ENCODE measurements at regions not wholly inside any gene's neighbourhood (a gene's known extent, or its start where the extent isn't known, plus 50 kb on each side); places are given as distances from the start of the nearest gene placed in this dataset.

DNA sequence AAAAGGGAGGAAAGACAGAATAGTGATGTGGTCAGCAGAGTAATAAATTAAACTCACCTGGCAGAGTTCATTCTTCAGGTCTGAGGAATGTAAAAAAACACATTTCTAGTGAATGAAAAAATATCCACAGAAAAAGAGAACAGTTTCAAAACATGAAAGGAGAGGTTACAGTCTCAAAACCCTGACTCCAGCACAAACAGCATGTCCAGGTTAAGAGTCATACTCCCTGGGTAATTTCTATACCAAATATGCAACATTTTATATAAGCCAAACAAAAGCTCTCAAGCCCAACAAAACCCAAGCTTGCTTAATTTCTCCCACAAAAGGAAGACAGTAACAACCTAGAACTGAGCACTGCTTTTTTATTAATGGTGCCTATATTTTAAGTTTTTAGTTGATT is 173.0 kb downstream of the NTMT2 start:
- DNase-seq, result no peak

DNA sequence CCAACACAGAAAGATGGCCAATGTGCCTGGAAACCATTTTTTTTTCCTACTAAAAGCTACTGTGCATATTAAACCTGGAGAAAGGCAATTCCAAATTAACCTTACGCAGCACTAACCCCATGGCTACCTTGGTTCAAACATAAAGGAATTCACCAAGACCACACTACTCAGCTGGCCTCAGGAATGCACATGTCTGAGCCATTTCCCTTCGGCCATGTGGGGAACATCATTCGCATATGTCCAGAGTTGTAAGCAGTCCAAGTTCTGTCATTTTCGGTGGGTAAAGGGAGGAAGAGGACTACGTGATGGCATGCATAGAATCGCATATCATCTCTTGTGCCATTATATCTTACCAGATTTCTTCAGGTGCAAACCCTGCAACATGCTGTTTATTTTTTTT is 175.4 kb downstream of the NTMT2 start:
- no peak for DNase-seq

DNA sequence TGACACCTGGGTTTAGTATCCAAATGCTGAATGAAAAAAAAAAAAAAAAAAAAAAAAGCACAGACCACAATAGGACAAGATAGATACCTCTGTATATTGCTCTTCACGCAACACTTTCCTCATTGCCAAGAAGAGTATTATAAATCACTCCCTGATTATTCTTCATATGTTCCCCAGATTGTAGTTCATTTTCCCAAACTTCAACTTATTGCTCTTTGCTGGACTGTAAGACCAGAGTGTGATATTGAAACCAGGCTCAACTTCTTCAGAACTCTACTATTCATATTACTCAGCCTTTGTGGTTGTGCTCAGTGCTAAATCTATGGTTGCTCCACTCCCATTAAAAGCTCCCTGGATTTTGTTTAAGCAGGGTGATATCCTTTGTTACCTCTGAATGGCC is 180.4 kb downstream of the NTMT2 start:
- DNase-seq, result peak; percentile 1

DNA sequence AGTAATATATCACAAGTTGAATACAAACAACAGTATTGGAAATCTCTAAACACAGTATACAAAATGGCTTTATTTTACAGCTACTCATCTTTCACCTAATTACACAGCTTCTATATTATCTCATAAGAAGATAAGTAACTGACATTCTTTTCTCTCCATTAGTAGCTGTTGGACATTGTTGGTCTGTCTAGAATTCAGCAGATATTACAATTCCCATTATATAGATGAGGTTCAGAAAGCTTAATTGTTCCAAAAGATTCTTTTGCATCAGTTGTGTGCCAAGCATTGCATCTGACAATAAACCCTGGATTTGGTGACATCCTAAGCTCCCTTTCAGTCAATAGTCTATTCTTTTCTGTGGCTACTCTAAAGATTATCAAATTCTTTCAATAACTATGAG is 187.0 kb downstream of the NTMT2 start:
- no peak for DNase-seq

DNA sequence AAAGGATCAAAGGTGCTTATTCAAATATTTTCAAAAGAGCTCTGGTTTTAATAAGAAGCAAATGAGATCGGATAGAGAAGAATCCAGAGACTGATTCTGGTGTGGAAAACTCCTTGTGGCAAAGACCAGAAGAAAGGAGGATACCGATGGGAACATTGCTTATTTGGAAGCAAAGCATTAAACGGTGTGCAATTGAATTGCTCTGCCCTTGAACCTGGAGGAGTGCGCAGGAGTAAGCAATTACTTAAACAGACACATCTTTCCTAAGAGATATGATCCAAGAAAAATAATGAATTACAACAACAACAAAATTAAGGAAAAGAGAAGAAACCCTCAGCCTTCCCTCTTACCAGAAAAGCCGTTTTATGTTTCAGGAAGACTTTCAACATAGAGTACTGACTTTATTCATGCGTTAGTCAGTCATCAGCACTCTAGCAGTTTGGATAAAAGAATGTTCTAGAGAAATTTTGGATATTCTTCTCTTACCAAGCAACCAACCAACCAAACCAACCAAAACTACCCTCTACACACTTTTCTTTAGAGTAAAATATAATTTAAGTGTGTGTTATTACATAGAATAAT is 191.7 kb downstream of the NTMT2 start:
- no peak for DNase-seq

DNA sequence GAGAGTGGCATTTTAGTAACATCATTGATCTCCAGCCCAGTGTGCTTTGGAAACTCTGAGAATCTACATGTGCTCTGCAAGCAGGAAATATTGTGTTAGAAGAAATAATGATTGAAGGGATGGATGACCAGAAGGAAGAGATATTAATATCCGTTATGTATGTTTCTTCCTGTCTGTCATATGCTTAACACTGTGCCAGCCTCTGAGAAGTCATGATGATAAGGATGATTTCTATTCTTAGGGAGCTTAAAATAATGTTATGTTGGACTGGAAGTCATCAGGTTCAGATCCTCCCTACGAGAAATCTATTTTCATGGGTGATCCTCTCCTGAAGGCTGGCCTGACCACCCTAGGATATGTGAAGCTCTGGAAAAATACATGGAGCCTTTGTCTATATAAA is 192.4 kb upstream of the GORAB start:
- DNase-seq, result no peak

DNA sequence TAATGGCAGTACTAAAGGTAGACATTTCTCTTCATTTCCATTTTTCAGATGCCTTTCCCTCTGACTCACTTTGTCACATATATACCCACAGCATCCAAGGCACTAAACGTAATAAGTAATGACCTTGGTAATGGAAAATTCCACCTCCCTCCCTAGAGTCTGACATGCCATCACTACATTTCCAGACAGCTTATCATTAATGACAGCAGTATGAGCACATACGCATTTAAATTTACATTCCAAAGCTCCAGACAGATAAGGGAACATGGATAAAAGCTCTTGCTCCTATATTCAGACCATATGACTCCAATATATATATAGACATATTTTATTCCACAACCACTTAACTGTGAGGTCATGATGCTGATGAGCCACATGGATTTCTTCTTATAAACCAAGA is 191.7 kb upstream of the GORAB start:
- no peak for DNase-seq

DNA sequence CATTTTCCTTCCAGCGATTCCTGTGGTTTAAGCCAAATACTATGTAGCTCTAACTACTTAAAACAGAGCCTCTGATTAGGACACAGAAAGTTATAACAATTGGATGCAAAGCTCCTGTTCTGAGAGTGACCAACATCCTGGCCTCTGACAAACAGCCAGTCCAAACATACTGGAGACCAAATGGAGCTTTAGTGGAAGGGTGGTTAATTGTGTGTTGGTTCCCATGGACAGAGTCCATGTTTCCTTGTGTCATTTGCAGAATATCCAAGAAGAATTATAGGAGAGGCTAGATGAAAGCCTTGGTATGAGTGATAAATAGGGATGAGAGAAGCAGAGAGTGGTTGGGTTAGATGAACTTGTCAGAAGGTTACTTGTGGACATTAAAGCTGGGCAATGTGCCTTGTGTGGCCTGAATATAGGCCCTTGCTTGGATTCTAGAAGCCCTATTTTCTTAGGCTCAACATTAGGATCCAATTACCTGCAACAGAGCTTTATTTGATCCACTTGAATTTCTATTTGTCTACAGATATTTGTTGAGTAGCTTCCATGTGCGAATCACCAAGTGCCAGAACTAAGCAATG is 180.5 kb upstream of the GORAB start:
- no peak for DNase-seq

DNA sequence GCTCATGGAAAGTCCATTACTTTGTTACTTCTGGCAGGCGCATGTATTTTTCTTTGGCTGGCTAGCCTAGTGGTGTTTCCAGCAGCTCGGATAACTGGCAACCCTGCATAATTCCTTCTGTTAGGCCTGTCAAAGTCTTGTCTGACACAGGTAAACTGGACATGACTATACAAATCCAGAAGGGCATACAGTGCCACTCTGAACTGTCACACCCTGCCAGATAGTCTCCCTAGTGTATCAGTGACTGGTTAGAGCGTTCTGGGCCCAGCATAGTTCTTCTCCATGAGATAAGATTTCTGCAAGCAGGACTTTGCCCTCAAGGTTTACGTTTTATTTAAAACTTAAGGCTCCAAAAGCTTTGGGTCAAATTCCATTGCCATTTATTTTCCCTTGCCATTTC is 177.7 kb upstream of the GORAB start:
- no peak for DNase-seq

DNA sequence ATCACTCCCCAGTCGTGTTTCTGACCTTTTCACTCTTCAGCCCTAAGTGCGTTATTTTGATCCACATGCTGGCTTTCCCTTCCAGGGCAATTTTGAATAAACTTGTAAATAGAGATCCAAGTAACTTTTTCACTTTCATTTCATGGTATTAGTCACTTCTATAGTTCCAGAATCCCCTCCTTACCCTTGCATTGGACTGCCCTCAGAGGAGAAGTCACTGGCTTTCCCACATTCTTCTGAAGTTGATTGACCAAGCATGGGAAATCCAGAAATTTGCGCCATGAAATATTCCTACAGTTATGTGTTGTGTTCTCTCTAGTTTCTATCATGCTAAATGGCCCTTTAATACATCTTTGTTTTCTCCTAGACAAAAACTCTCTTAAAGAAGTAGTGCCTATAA is 177.3 kb upstream of the GORAB start:
- no peak for DNase-seq

DNA sequence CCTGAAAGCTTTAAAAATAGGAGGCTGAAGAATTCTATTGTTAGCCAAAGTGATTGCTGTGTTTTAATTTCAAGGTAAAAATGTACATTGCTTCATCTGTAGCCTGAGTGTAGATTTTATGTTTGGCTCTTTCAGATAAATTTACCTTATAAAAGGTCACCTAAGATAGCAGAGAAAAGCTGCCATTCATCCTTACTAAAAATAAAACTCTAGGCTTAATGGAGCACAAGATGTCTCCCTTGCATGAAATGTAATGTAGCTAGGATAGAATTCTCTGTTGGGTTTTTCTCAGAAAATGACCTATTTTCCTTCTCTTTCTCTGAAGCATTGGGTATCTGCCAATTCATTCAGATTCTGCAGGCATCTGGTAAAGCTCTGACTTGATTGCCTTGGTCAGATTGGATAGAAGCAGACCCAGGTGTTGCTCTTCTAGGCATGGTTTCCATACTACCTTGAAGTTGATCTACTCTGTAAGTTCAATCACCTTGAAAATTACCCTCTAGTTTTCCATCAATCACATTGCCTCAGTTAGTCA is 176.6 kb upstream of the GORAB start:
- no peak for DNase-seq

DNA sequence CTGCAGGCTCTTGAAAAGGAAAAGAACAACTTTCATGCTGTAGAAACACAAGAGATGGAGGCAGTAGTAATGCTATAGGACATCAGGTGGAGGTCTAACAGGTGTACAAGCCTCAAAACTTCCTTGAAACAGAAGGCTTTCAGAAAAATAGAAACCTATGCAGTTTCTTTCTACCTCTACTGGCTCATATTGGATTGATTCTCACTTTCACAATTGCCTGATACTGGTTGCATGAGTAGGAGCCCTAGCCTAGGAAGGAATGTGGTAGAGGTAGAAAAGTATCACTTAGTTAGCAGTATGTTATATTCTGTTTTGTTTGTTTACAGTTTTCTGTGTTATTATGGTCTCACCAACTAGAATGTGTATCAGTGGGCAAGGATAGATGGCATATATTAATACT is 175.4 kb upstream of the GORAB start:
- no peak for DNase-seq

DNA sequence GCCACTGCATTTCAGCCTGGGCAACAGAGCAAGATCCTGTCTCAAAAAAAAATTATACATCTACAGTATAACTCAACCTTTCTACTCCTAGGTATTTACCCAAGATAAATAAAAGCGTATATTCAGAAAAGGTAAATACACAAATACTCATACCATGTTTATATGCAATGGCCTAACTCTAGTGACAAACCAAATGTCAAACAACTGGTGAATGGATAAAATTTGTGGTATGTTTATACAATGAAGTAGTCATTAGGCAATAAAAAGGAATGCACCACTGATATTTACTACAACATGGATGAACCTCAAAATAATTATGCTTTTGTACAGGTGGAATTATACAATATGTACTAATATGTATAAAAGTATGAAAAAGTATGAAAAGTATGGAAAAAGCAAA is 174.2 kb upstream of the GORAB start:
- DNase-seq, result no peak

DNA sequence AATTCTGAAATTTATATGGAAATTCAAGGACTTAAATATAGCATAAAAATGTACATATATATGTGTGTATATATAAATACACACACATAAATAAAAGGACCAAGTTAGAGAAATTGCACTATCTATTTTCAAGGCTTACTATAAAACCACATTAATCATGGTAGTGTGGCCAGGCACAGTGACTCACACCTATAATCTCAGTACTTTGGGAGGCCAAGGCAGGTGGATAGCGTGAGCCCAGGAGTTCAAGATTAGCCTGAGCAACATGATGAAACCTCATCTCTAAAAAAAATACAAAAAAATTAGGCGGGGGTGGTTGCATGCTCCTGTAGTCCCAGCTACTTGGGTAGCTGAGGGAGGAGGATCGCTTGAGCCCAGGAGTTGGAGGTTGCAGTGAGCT is 171.4 kb upstream of the GORAB start:
- no peak for DNase-seq

DNA sequence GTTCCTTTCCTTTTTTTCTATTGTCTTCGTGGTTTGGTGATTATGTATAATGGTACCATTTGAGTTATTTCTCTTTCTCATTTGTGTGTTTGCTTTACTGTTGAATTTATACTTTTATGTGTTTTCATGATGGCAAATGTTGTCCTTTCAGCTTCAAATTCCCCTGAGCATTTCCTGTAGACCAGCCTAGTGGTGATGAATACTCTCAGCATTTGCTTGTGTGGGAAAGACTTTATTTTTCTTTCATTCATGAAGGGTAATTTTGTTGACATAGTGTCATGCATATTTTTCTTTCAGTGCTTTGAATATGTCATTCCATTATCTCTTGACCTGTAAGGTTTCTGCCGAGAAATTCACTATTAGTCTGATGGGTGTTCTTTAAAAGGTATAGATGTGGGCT is 166.6 kb upstream of the GORAB start:
- DNase-seq, result no peak

DNA sequence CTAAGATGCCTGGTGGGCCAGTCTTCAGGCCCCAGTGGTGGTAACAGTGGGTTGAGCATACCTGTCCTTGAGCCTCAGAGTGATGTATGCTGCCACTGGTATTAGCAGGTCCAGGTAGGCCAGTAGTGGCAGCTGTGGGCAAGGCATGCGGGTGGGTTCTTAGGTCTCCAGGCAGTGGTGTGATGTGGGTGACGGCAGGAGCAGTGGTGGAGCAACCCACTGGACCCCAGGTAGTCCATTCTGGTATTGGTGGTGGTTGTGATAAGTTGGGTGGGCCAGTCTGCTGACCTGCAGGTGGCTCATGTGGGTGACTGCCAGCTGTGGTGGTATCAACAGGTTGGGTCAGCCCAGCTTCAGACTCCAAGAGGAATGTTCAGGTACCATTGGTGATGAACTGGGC is 165.0 kb upstream of the GORAB start:
- DNase-seq, result no peak

DNA sequence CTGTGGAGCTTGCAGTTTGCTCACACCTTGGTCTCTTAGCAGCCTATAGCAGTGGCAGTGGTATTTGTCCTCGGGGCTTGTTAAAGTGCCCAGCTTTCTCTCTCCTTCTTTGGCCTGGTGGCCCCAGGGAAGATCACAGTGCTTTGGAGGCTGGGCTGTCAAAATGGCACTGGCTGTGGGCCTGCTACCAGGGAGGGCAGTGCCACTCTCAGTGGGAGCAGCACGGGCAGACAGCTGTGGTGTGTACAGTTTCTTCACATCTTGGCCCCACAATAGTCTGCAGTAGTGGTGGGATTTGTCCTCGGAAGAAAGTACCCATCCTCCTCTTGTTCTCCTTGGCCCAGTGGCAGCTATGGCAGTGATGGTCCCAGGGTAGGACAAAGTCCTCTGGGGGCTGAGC is 164.4 kb upstream of the GORAB start:
- no peak for DNase-seq

DNA sequence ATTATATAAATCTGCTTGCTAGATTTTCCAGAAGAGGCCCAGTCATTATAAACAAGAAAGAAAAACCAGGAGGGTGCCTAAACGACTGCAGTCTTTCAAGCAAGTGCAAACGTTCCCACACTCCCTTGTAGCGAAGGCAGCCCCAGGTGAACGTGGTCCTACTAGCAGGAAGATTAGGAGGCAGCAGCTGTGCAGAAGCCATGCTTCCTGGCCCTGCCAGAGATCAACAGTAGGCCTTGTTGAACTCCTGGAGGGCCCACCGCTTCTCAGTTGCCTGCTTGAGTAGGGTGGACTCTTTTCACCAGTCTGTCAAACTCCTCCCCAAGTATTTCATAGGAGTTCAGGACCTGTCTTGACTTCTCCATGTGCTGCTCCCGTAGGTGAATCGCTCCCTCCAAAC is 163.0 kb upstream of the GORAB start:
- no peak for DNase-seq

DNA sequence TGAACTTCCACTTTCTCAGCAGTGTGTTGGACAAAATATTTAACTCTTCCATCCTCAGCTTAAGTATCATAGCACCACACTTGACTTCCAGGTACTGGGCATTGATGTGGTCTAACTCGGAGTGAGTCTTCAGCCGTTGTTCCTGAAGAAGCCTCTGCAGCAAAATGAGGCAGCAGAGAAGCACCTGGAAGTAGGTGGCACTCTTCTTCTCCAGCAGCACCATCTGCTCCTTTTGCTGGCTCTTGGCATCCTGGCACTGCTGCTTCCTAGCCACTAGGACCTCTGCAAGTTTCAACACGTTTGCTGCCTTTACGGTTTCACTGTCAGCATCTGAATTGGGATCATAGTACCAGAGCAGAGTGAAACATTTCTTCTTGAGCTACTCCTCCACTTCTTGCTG is 162.5 kb upstream of the GORAB start:
- DNase-seq, result no peak

DNA sequence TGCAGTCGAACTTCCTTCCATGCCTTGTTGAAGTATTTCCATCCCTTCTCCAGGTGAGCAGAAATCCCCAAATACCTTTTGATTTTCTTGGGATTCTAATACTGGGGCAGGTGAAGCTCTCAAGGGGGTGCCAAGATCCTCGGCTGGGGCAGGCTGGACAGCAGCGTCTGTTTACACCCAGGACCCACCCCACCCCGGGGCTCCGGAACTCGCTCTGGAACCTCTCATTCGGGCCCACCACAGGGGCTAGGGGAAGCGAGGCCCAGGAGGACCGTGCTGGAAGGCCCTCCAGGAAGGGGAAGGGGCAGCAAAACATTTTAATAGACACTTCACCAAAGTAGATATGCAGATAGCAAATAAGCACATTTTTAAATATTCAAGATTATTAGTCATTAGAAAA is 161.9 kb upstream of the GORAB start:
- no peak for DNase-seq

DNA sequence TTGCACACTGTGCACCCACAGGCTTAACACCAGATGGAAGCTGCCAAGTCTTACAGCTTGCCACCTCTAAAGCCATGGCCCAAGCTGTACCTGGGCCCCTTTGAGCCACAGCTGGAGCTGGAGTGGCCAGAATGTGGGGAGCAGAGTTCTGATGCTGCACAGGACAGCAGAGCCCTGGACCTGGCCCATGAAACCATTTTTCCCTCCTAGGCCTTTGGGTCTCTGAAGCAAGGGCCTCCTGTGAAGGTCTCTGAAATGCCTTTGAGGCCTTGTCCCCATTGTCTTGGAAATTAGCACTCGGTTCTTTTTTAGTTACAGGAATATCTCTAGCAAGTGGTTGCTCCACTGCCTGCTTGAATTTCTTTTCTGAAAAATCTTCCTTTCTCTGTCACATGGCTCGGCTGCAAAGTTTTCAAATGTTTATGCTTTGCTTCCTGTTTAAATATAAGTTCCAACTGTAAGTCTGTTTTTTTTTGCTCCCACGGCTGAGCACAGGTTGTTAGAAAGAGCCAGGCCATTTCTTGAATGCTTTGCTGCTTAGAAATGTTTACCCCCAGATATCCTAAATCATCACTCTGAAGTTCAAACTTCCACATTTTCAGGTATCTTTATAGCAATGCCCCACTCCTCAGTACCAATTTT is 156.8 kb upstream of the GORAB start:
- no peak for DNase-seq

DNA sequence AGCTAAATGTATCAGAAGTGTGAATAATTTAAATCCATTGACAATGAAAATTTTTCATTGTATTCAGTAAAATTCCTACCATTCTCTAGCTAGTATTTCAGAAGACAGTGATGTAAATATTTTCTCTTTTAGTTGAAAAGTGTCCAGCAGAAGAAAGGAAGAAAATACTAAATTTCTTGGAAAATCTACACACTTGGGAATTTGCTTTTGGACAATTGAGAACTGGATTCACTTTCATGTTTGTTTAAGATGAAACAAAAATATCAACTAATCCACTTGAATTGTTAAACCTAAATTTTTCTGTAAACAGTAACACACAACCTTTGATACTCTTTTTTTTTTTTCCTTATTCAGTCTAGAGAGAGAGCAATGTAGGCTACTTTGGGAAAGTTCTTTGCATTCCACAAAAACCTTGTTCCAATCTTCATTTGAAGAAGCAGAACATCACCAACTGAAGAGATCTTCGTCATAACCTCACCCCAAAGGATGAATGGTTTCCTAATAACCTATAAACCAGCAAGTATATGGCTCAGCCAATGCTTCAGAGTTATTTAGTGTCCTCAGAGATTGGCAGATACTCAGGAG is 155.1 kb upstream of the GORAB start:
- DNase-seq, result no peak

DNA sequence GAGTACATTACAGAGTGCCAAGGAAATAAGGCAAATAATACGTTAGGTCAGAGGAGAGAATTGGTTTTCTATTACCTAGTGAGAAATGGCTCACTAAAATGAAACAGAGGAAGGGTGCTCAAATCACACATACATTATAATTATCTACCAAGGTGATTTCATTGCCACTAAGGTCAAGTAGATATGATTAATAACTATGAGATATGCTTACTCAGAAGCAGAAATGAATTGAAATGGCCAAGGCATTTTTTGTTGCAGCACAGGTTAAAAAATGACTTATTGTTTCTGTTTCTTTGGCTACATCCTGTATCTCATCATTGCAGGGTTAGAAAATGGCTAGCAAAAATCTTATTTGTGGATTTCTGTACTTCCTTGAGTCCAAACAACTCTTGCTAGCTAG is 154.5 kb upstream of the GORAB start:
- no peak for DNase-seq

DNA sequence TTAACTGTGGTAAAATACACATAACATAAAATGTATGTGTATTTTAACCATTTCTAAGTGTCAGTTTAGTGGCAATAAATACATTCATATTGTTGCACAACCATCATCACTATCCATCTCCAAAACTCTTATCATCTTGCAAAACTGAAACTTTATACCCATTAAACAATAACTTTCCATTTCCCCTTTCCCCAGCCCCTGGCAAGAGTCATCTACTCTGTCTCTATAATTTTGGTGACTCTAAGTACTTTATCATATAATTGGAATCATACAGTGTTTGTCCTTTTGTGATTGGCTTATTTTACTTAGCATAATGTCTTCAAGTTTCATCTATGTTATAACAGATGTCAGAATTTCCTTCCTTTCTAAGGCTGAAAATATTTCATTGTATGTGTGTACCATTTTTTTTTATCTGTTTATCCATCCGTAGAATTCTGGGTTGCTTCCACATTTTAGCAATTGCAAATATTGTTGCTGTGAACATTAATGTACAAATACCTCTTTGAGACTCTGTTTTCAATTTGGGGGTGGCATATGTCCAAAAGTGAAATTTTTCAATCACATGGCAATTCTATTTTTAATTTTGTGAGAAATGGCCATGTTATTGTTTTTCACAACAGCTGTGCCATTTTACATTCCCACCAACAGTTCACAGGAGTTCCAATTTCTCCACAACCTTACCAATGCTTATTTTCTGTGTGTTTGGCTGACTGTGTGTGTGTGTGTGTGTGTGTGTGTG is 153.9 kb upstream of the GORAB start:
- no peak for DNase-seq
